GM12873 (cell line): ENCODE measurements at regions not wholly inside any gene's neighbourhood (a gene's known extent, or its start where the extent isn't known, plus 50 kb on each side); places are given as distances from the start of the nearest gene placed in this dataset.

ENCODE experiments used
- CTCF ChIP-seq: IDR thresholded peaks from 2 replicates; pipeline ENCODE4 v1.5.1; 2012; ENCODE audit warnings: low read depth, mild to moderate bottlenecking, moderate library complexity, low read length, control low read depth; ENCODE audit not compliant: insufficient read depth; ENCODE audit errors: missing control alignments

- no peak for TF ChIP-seq CTCF
Measured at GRCh38 chr3:157871248-157871647, 235.0 kb downstream of the SHOX2 start.

GRCh38 chr3:157868946-157869345 lies 237.3 kb downstream of the SHOX2 start:
- no peak for TF ChIP-seq CTCF

- no peak for TF ChIP-seq CTCF
Measured at GRCh38 chr3:157868196-157868595, 238.0 kb downstream of the SHOX2 start.

GRCh38 chr3:157865352-157866000 lies 240.7 kb downstream of the SHOX2 start:
- TF ChIP-seq CTCF: peak; percentile 85

- no peak for TF ChIP-seq CTCF
Measured at GRCh38 chr3:157861076-157861765, 245.0 kb downstream of the SHOX2 start.

GRCh38 chr3:157859541-157859940 lies 246.7 kb downstream of the SHOX2 start:
- TF ChIP-seq CTCF: no peak

GRCh38 chr3:157858821-157859220 lies 247.4 kb downstream of the SHOX2 start:
- no peak for TF ChIP-seq CTCF
